Prostate gland (tissue), 2 donors: ENCODE measurements at regions not wholly inside any gene's neighbourhood (a gene's known extent, or its start where the extent isn't known, plus 50 kb on each side); places are given as distances from the start of the nearest gene placed in this dataset.

Experiments
- DNase-seq: peaks from one replicate; pipeline ENCODE4 v3.0.0-alpha.2; 2019; ENCODE audit warnings: low spot score
- H3K27ac ChIP-seq, 2 donors: fragments of 200-600 bp; sonication (generic); 2 replicates each; pipeline ENCODE4 v1.5.1; 2017 to 2019
- H3K27me3 ChIP-seq: fragments of 200-600 bp; sonication (generic); replicated peaks from 2 replicates; pipeline ENCODE4 v1.5.1; 2019; ENCODE audit not compliant: insufficient read depth
- H3K36me3 ChIP-seq, 2 donors: fragments of 200-600 bp; sonication (generic); 1 replicate in 1 of 2; 2 replicates in 1 of 2; pipeline versions ENCODE4 v1.5.1 to v1.8.1; 2017 to 2019
- H3K4me1 ChIP-seq: fragments of 200-600 bp; sonication (generic); replicated peaks from 2 replicates; pipeline ENCODE4 v1.5.1; 2019
- H3K4me3 ChIP-seq, 2 donors: fragments of 200-600 bp; sonication (generic); 2 replicates each; pipeline ENCODE4 v1.5.1; 2017 to 2019
- H3K9me3 ChIP-seq: fragments of 200-600 bp; sonication (generic); 2 replicates; pipeline ENCODE4 v1.5.1; 2017
- POLR2A ChIP-seq: fragments of 450-650 bp; IDR thresholded peaks from one replicate; pipeline ENCODE4 v1.6.1; 2016; ENCODE audit warnings: antibody characterized with exemption, mild to moderate bottlenecking
- POLR2AphosphoS5 ChIP-seq: sonication (generic); formaldehyde crosslinking; IDR thresholded peaks from one replicate; pipeline ENCODE4 v1.6.1; 2017; ENCODE audit warnings: antibody characterized with exemption
- WGBS: methylation state at CpG from one replicate; pipeline ENCODE4 v1.1.5; 2018; 5-methylcytosine and 5-hydroxymethylcytosine counted together
- intact Hi-C: fragments of 100-400 bp; cut with DNase I; formaldehyde crosslinking; loops from one replicate; pipeline ENCODE4 v1.14.2; 2022
- TF ChIP-seq, protein P1 (sequence below), 4 experiments: fragments of 200-600 bp in 2 of 4; fragments of 450-650 bp in 2 of 4; sonication (generic) in 2 of 4; IDR thresholded peaks; 1 replicate in 3 of 4; 2 replicates in 1 of 4; pipeline ENCODE4 v1.5.1; 2016 to 2019; ENCODE audit warnings: antibody characterized with exemption in 4 of 4, mild to moderate bottlenecking in 2 of 4, moderate library complexity in 2 of 4

DNA sequence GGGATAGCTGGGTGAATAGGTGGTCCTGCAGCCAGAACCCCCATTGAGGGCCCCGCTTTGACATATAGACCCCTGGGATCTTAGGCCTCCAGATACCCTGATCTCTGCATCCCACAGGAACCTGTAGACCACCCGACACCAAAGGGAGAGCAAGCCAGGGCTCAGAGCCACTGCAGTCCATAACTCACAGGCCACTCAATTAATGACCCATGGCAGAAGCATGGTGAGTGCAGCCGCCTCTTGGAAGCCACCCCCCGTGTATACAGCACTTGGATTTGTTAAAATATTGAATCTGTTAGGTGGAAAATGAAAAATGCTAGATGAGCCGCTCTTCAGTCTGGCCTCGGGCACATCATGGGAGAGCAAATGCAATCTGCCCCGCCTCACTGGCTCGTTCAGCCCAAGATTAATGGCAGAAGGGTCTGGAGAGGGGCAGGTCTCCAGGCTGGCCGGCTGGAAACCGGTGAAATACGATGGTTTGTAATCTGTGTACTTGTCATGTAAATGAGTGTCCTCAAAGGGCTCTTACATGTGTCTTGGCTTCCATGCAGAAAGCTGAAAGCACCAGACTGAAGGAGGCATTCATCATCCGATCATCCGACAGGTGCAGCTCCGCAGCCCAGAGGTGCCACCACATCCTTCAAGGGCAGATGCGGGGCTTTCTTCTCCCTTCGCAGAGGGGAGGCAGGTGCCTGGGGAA, 111.3 kb downstream of the OLFM1 start:
- DNase-seq = no peak
- TF ChIP-seq POLR2A (no peak), POLR2AphosphoS5 (no peak)
- TF ChIP-seq, protein P1, sequence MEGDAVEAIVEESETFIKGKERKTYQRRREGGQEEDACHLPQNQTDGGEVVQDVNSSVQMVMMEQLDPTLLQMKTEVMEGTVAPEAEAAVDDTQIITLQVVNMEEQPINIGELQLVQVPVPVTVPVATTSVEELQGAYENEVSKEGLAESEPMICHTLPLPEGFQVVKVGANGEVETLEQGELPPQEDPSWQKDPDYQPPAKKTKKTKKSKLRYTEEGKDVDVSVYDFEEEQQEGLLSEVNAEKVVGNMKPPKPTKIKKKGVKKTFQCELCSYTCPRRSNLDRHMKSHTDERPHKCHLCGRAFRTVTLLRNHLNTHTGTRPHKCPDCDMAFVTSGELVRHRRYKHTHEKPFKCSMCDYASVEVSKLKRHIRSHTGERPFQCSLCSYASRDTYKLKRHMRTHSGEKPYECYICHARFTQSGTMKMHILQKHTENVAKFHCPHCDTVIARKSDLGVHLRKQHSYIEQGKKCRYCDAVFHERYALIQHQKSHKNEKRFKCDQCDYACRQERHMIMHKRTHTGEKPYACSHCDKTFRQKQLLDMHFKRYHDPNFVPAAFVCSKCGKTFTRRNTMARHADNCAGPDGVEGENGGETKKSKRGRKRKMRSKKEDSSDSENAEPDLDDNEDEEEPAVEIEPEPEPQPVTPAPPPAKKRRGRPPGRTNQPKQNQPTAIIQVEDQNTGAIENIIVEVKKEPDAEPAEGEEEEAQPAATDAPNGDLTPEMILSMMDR (IDR thresholded peaks at IDR 0.05) = no peak
- Histone ChIP-seq H3K27ac (no peak overlapping the region), H3K36me3 (no peaks in the 10 kb centered on the region), H3K4me3 (no peak overlapping the region), H3K9me3 (no peaks in the 10 kb centered on the region), H3K4me1 (no peaks in the 10 kb centered on the region), H3K27me3 (peaks cover 8% of the 10 kb centered on the region)
- intact Hi-C loops = no loop called here
- WGBS = 38% methylated on average over 16 of the region's 16 CpGs

DNA sequence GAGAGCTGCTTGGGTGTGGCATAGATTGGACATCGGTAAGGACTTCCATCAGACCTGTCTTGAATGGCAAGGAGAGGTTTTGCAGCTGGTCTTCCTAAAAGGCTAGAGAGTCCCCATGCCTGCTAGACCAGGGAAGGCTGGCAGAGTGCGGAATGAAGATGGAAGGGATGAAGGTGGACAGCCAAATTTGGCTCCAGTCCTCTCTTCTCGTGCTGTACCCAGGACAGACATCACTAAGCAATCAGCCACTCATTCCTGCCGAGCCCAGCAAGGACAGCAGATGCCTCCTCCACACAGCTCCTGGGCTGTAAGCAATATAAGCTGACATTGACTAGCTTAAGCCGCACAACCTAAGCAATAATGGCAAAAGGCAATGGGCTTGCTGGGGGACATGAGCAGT, 112.0 kb downstream of the OLFM1 start:
- Histone ChIP-seq H3K27ac (no peak overlapping the region), H3K9me3 (no peaks in the 10 kb centered on the region), H3K4me3 (no peak overlapping the region), H3K27me3 (peaks cover 8% of the 10 kb centered on the region), H3K4me1 (no peaks in the 10 kb centered on the region), H3K36me3 (no peaks in the 10 kb centered on the region)
- intact Hi-C loops = no loop called here
- 70% methylated on average over 5 of the region's 5 CpGs for WGBS
- no peak for DNase-seq
- TF ChIP-seq, protein P1 (IDR thresholded peaks at IDR 0.05) = no peak
- TF ChIP-seq POLR2A = no peak
- TF ChIP-seq POLR2AphosphoS5 = no peak

DNA sequence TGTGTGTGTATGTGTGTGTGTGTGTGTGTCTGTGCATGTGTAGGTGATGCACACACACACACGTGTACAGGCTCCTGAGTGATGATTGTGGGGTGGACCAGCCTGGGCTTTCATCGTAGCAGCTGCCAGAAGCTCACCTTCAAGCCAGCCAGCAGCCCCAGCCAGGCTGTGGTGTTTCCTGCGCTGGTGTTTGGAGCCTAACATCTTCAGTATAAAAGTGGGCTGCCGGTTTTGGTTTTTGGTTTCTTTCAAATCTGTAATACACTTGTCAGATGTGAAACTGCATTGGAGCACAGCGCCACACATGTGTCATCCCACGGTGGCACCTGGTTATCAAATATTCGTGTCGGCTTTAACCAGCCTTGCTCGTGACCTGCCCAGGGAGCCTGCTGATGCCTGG, 114.2 kb downstream of the OLFM1 start:
- no peak for DNase-seq
- no peak overlapping the region for H3K27ac ChIP-seq
- no peaks in the 10 kb centered on the region for H3K9me3 ChIP-seq
- TF ChIP-seq POLR2AphosphoS5 (no peak), POLR2A (no peak)
- TF ChIP-seq, protein P1 (IDR thresholded peaks at IDR 0.05) = no peak
- 91% methylated on average over 9 of the region's 9 CpGs for WGBS
- peaks cover 8% of the 10 kb centered on the region for H3K27me3 ChIP-seq
- no peaks in the 10 kb centered on the region for H3K36me3 ChIP-seq
- H3K4me1 ChIP-seq = no peaks in the 10 kb centered on the region
- intact Hi-C loops = no loop called here
- no peak overlapping the region for H3K4me3 ChIP-seq

DNA sequence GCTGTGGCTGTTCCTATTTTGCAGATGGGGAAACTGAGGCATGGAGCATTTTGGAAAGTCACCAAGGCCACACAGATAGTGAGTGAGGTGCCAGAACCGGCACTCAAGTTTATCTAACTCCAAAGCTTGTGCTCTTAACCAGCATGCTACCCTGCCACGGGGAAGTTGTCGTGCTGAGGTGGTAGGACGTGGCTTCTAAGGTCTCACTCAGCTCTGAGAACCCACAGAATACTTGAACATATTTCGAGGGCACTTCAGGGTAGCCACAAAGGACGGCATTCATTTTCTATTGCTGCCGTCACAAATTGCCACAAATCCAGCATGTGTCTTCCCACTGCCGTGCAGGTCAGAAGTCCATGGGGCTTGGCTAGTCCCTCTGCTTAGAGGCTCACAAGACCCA, 116.7 kb downstream of the OLFM1 start:
- H3K9me3 ChIP-seq = no peaks in the 10 kb centered on the region
- 91% methylated on average over 8 of the region's 8 CpGs for WGBS
- H3K27me3 ChIP-seq = no peaks in the 10 kb centered on the region
- H3K27ac ChIP-seq = no peak overlapping the region
- no peaks in the 10 kb centered on the region for H3K36me3 ChIP-seq
- H3K4me3 ChIP-seq = no peak overlapping the region
- DNase-seq = no peak
- TF ChIP-seq POLR2AphosphoS5 (no peak), POLR2A (no peak)
- TF ChIP-seq, protein P1 (IDR thresholded peaks at IDR 0.05) = no peak
- intact Hi-C loops = no loop called here
- no peaks in the 10 kb centered on the region for H3K4me1 ChIP-seq

DNA sequence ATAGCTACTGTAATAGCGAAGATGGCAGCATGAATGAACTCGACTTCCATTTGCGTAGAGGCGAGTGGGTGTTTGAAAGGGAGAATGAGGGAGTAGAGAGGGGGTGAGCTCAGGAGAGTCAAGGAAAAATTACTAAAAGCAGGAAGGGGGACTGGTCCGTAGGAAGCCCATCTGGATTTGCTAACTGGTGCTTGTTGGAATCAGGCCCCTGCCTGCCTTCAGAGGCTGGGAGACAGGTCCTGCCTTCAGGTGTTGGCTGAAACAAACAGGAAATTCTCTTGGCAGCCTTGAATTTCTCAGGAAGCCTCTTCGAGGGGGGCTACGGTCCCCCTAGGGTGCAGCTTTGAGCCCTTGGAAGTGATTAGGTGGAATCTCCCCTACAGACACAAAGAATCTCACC, 121.7 kb downstream of the OLFM1 start:
- H3K27ac ChIP-seq = no peak overlapping the region
- WGBS = 71% methylated on average over 7 of the region's 7 CpGs
- no peaks in the 10 kb centered on the region for H3K27me3 ChIP-seq
- no peak for TF ChIP-seq POLR2A
- TF ChIP-seq POLR2AphosphoS5 = no peak
- TF ChIP-seq, protein P1 (IDR thresholded peaks at IDR 0.05) = no peak
- no peak for DNase-seq
- H3K4me1 ChIP-seq = no peaks in the 10 kb centered on the region
- intact Hi-C loops = no loop called here
- no peaks in the 10 kb centered on the region for H3K9me3 ChIP-seq
- no peak overlapping the region for H3K4me3 ChIP-seq
- no peaks in the 10 kb centered on the region for H3K36me3 ChIP-seq
